Cardiac muscle cell (in vitro differentiated cells and primary cell): ENCODE measurements at regions not wholly inside any gene's neighbourhood (a gene's known extent, or its start where the extent isn't known, plus 50 kb on each side); places are given as distances from the start of the nearest gene placed in this dataset.

Experiments
- DNase-seq, 2 donors: peaks; one replicate each; pipeline versions ENCODE4 v3.0.0 to v3.0.0-alpha.2; 2010 to 2017; ENCODE audit warnings: low read depth in 1 of 2, low spot score in 1 of 2
- H3K27ac ChIP-seq: fragments of 200-600 bp; sonication (generic); 2 replicates; pipeline ENCODE4 v1.5.1; 2016
- H3K27me3 ChIP-seq: fragments of 200-600 bp; sonication (generic); 2 replicates; pipeline ENCODE4 v1.6.0; 2016; ENCODE audit warnings: control low read depth
- H3K36me3 ChIP-seq: fragments of 200-600 bp; sonication (generic); 2 replicates; pipeline ENCODE4 v1.5.1; 2016; ENCODE audit warnings: control low read depth
- H3K4me1 ChIP-seq: fragments of 200-600 bp; sonication (generic); 2 replicates; pipeline ENCODE4 v1.8.1; 2017; ENCODE audit warnings: low read depth, mild to moderate bottlenecking, mixed run types
- H3K4me3 ChIP-seq: fragments of 200-600 bp; sonication (generic); 2 replicates; pipeline ENCODE4 v1.5.1; 2016; ENCODE audit warnings: mild to moderate bottlenecking
- H3K9me3 ChIP-seq: fragments of 200-600 bp; sonication (generic); 2 replicates; pipeline ENCODE4 v1.5.1; 2017; ENCODE audit warnings: low read depth, mild to moderate bottlenecking, control low read depth
- CTCF ChIP-seq: IDR thresholded peaks from 2 replicates; pipeline ENCODE4 v1.5.1; 2012; ENCODE audit warnings: low read depth, mild to moderate bottlenecking, low read length

- DNase-seq, result no peak
- H3K36me3 ChIP-seq, result no peaks in the 10 kb centered on the region
- H3K9me3 ChIP-seq, result no peaks in the 10 kb centered on the region
- no peak overlapping the region for H3K4me3 ChIP-seq
- no peaks in the 10 kb centered on the region for H3K27me3 ChIP-seq
- H3K27ac ChIP-seq, result no peak overlapping the region
- no peak for TF ChIP-seq CTCF
- no peaks in the 10 kb centered on the region for H3K4me1 ChIP-seq
Measured at GRCh38 chr13:50214514-50214913, 199.3 kb downstream of the KCNRG start.

DNA sequence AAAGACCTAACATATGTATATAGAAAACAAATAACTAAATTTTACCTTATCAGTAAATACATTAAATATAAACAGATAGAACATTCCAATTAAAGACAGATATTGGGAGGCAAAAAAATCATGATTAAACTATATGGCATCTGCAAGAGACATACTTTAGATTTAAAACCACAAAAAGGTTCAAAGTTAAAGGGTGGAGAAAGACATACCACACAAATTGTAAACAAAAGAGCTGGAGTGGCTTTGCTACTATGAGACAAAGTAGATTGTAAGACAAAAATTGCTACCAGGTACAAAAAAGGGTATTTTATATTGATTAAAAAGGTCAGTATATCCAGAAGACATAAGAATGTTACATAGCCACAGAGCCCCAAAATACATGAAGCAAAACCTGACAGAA, 200.2 kb downstream of the KCNRG start:
- DNase-seq, result no peak
- no peaks in the 10 kb centered on the region for H3K36me3 ChIP-seq
- no peaks in the 10 kb centered on the region for H3K4me1 ChIP-seq
- no peaks in the 10 kb centered on the region for H3K9me3 ChIP-seq
- TF ChIP-seq CTCF, result no peak
- H3K4me3 ChIP-seq, result no peak overlapping the region
- no peaks in the 10 kb centered on the region for H3K27me3 ChIP-seq
- H3K27ac ChIP-seq, result no peak overlapping the region

- no peak for DNase-seq
- Histone ChIP-seq H3K9me3 (no peaks in the 10 kb centered on the region), H3K27ac (no peak overlapping the region), H3K4me1 (no peaks in the 10 kb centered on the region), H3K4me3 (no peak overlapping the region), H3K36me3 (no peaks in the 10 kb centered on the region), H3K27me3 (no peaks in the 10 kb centered on the region)
- TF ChIP-seq CTCF, result no peak
Measured at GRCh38 chr13:50219743-50220142, 204.5 kb downstream of the KCNRG start.

GRCh38 chr13:50220938-50221337, 205.7 kb downstream of the KCNRG start:
- Histone ChIP-seq H3K36me3 (no peaks in the 10 kb centered on the region), H3K9me3 (no peaks in the 10 kb centered on the region), H3K27ac (no peak overlapping the region), H3K4me3 (no peak overlapping the region), H3K4me1 (no peaks in the 10 kb centered on the region), H3K27me3 (no peaks in the 10 kb centered on the region)
- no peak for DNase-seq
- no peak for TF ChIP-seq CTCF

- H3K36me3 ChIP-seq, result no peaks in the 10 kb centered on the region
- no peaks in the 10 kb centered on the region for H3K9me3 ChIP-seq
- no peaks in the 10 kb centered on the region for H3K27me3 ChIP-seq
- DNase-seq, result peak in 1 of 2 donors; percentile 93
- TF ChIP-seq CTCF, result no peak
- H3K4me3 ChIP-seq, result no peak overlapping the region
- no peak overlapping the region for H3K27ac ChIP-seq
- no peaks in the 10 kb centered on the region for H3K4me1 ChIP-seq
Measured at GRCh38 chr13:50222569-50223332, 207.5 kb downstream of the KCNRG start.
